Transverse colon (tissue), 3 donors: ENCODE measurements at regions not wholly inside any gene's neighbourhood (a gene's known extent, or its start where the extent isn't known, plus 50 kb on each side); places are given as distances from the start of the nearest gene placed in this dataset.

Source experiments
- EP300 ChIP-seq: sonication (generic); formaldehyde crosslinking; IDR thresholded peaks from one replicate; pipeline ENCODE4 v1.6.1; 2017; ENCODE audit warnings: antibody characterized with exemption, low read depth
- POLR2AphosphoS5 ChIP-seq, 3 donors: sonication (generic); formaldehyde crosslinking; IDR thresholded peaks; one replicate each; pipeline ENCODE4 v1.6.1; 2016; ENCODE audit warnings: antibody characterized with exemption in 3 of 3

DNA sequence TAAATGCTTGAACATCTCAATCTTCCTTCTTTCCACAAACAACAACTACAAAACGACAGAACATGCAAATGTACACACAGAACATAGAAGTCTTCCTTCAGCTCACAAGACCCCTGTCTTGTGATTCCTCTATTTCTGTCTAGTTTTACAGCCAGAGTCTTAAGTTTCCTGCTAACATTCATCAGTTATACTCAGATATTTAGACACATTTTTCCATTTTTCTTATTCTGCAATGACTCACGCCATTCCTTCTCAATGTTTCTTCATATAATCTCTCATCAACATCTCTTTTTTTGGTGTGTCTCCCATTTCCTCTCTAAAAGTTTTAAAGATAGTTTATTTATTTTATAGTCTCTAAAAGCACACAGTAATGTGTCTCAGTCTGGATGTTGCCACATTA, 1872.9 kb upstream of the PCDH20 start:
- TF ChIP-seq POLR2AphosphoS5 (IDR thresholded peaks at IDR 0.05) (no peak), EP300 (no peak)
